Uterus (tissue), 3 donors: ENCODE measurements at regions not wholly inside any gene's neighbourhood (a gene's known extent, or its start where the extent isn't known, plus 50 kb on each side); places are given as distances from the start of the nearest gene placed in this dataset.

Experiments
- DNase-seq, 2 donors: peaks; one replicate each; pipeline ENCODE4 v3.0.0-alpha.2; 2019 to 2020
- H3K27ac ChIP-seq, 2 donors: fragments of 200-600 bp; sonication (generic); 1 replicate in 1 of 2; 2 replicates in 1 of 2; pipeline ENCODE4 v1.5.1; 2016 to 2018
- H3K27me3 ChIP-seq, 2 donors: fragments of 200-600 bp; sonication (generic); one replicate each; pipeline ENCODE4 v1.5.1; 2018 to 2019; ENCODE audit warnings: control low read depth in 1 of 2
- H3K36me3 ChIP-seq, 2 donors: fragments of 200-600 bp; sonication (generic); one replicate each; pipeline ENCODE4 v1.5.1; 2019; ENCODE audit warnings: control low read depth in 1 of 2
- H3K4me1 ChIP-seq, 2 donors: fragments of 200-600 bp; sonication (generic); one replicate each; pipeline ENCODE4 v1.5.1; 2018 to 2019; ENCODE audit warnings: control low read depth in 1 of 2
- H3K4me3 ChIP-seq, 2 donors: fragments of 200-600 bp; sonication (generic); 1 replicate in 1 of 2; 2 replicates in 1 of 2; pipeline ENCODE4 v1.5.1; 2018 to 2019; ENCODE audit warnings: mild to moderate bottlenecking in 1 of 2
- H3K9me3 ChIP-seq, 2 donors: fragments of 200-600 bp; sonication (generic); one replicate each; pipeline ENCODE4 v1.5.1; 2019; ENCODE audit warnings: control low read depth in 1 of 2
- POLR2A ChIP-seq, 2 donors: fragments of 450-650 bp; IDR thresholded peaks; one replicate each; pipeline ENCODE4 v1.6.1; 2016; ENCODE audit warnings: antibody characterized with exemption in 2 of 2, mild to moderate bottlenecking in 1 of 2, moderate library complexity in 1 of 2
- intact Hi-C: fragments of 100-400 bp; cut with DNase I; formaldehyde crosslinking; loops from one replicate; pipeline ENCODE4 v1.15.1; 2023; ENCODE audit warnings: low total_unique reads
- TF ChIP-seq, protein P1 (sequence below), 4 experiments: fragments of 200-600 bp in 2 of 4; fragments of 450-650 bp in 2 of 4; sonication (generic) in 2 of 4; IDR thresholded peaks; one replicate each; pipeline ENCODE4 v1.5.1; 2016 to 2019; ENCODE audit warnings: antibody characterized with exemption in 4 of 4, mild to moderate bottlenecking in 2 of 4, moderate library complexity in 1 of 4
- donor health status: DM: yes; HTN: yes; CAD: no.

- peak overlapping the region in 1 of 2 donors; percentile 99 for H3K27ac ChIP-seq
These were observed 77.2 kb upstream of the ZBED5 start for GRCh38 chr11:10935015-10935559.

DNA sequence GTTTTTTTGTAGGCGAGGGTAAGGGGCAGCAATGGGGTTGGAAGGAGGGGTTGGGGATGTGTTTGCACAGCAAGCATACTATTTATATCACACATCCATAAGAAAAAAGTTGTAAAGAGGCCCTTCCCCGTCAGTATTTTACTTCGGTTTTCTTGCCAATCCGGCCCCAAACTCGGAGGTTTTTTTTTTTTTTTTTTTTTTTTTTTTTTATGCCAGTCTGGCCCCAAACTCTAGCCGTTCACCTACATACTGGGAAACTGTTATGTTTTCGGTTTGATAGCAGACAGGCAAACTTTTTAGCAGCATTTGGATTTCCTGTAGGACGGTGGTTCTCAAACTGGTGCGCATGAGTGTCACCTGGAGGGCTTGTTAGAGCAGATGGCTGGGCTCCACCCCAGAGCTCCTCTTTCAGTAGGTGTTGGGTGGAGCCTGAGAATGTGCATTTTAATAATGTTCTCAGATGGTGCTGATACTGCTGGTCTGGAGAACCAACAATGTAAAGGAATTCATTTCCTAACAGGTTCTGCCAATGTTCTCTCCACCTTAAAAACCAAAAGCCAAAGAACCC, 76.5 kb upstream of the ZBED5 start:
- Histone ChIP-seq H3K36me3 (no peaks in the 10 kb centered on the region), H3K4me1 (no peaks in the 10 kb centered on the region), H3K27ac (peak overlapping the region; percentile 91 to 99), H3K27me3 (no peaks in the 10 kb centered on the region), H3K4me3 (peak overlapping the region; percentile 41 to 42), H3K9me3 (no peaks in the 10 kb centered on the region)
- TF ChIP-seq, protein P1, sequence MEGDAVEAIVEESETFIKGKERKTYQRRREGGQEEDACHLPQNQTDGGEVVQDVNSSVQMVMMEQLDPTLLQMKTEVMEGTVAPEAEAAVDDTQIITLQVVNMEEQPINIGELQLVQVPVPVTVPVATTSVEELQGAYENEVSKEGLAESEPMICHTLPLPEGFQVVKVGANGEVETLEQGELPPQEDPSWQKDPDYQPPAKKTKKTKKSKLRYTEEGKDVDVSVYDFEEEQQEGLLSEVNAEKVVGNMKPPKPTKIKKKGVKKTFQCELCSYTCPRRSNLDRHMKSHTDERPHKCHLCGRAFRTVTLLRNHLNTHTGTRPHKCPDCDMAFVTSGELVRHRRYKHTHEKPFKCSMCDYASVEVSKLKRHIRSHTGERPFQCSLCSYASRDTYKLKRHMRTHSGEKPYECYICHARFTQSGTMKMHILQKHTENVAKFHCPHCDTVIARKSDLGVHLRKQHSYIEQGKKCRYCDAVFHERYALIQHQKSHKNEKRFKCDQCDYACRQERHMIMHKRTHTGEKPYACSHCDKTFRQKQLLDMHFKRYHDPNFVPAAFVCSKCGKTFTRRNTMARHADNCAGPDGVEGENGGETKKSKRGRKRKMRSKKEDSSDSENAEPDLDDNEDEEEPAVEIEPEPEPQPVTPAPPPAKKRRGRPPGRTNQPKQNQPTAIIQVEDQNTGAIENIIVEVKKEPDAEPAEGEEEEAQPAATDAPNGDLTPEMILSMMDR (IDR thresholded peaks at IDR 0.05), result no peak
- TF ChIP-seq POLR2A (IDR thresholded peaks at IDR 0.05), result no peak
- intact Hi-C loops, result loop anchor here (5.0 to 10.0 kb wide), 3 partner anchors 88 to 850 kb away; partner anchors contain the start of gene GALNT18
- DNase-seq, result no peak

More at GRCh38 chr11:10935015-10935559, 77.2 kb upstream of the ZBED5 start:
- Histone ChIP-seq H3K27me3 (no peaks in the 10 kb centered on the region), H3K4me1 (no peaks in the 10 kb centered on the region), H3K36me3 (no peaks in the 10 kb centered on the region), H3K4me3 (no peak overlapping the region), H3K9me3 (no peaks in the 10 kb centered on the region)
- no peak for DNase-seq
- intact Hi-C loops, result loop anchor here (10.0 kb wide), 2 partner anchors 690 to 850 kb away; partner anchors contain the start of gene GALNT18
- TF ChIP-seq POLR2A (IDR thresholded peaks at IDR 0.05), result no peak
- TF ChIP-seq, protein P1 (IDR thresholded peaks at IDR 0.05), result no peak

GRCh38 chr11:10933455-10934292, 75.8 kb upstream of the ZBED5 start:
- peak overlapping the region; percentile 41 to 42 for H3K4me3 ChIP-seq
- H3K27ac ChIP-seq, result peak overlapping the region; percentile 91 to 99
- H3K36me3 ChIP-seq, result no peaks in the 10 kb centered on the region
- intact Hi-C loops, result loop anchor here (5.0 to 10.0 kb wide), 3 partner anchors 89 to 851 kb away; partner anchors contain the start of gene GALNT18
- DNase-seq, result peak; percentile 90 to 94
- no peaks in the 10 kb centered on the region for H3K4me1 ChIP-seq
- no peaks in the 10 kb centered on the region for H3K27me3 ChIP-seq
- H3K9me3 ChIP-seq, result no peaks in the 10 kb centered on the region
- TF ChIP-seq POLR2A (IDR thresholded peaks at IDR 0.05), result peak in 1 of 2 donors; percentile 44
- TF ChIP-seq, protein P1 (IDR thresholded peaks at IDR 0.05), result peak; percentile 91 to 97 (median 95)

DNA sequence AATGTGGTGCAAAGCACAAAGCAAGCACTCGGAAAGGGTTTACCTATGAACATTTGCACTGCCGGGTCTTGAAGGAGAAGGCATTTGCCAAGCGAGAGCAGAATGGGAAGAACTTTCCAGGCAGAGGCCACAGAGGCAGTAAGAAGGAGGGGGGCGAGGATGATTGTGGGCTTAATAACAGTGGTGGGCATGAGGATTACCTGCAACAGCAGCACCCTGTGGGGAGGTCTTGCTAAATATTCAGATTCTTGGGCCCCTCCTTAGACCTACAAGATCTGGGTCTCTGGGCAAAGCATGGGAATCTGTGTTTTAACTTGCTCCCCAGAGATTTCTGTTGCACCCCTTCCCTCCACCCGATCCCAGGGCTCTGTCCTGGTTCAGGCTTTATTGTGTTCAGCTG, 75.1 kb upstream of the ZBED5 start:
- Histone ChIP-seq H3K27me3 (no peaks in the 10 kb centered on the region), H3K9me3 (no peaks in the 10 kb centered on the region), H3K36me3 (no peaks in the 10 kb centered on the region), H3K27ac (peak overlapping the region; percentile 98 to 99), H3K4me1 (no peaks in the 10 kb centered on the region), H3K4me3 (no peak overlapping the region)
- DNase-seq, result no peak
- TF ChIP-seq POLR2A (IDR thresholded peaks at IDR 0.05), result no peak
- intact Hi-C loops, result loop anchor here (5.0 to 10.0 kb wide), 3 partner anchors 89 to 852 kb away; partner anchors contain the start of gene GALNT18

DNA sequence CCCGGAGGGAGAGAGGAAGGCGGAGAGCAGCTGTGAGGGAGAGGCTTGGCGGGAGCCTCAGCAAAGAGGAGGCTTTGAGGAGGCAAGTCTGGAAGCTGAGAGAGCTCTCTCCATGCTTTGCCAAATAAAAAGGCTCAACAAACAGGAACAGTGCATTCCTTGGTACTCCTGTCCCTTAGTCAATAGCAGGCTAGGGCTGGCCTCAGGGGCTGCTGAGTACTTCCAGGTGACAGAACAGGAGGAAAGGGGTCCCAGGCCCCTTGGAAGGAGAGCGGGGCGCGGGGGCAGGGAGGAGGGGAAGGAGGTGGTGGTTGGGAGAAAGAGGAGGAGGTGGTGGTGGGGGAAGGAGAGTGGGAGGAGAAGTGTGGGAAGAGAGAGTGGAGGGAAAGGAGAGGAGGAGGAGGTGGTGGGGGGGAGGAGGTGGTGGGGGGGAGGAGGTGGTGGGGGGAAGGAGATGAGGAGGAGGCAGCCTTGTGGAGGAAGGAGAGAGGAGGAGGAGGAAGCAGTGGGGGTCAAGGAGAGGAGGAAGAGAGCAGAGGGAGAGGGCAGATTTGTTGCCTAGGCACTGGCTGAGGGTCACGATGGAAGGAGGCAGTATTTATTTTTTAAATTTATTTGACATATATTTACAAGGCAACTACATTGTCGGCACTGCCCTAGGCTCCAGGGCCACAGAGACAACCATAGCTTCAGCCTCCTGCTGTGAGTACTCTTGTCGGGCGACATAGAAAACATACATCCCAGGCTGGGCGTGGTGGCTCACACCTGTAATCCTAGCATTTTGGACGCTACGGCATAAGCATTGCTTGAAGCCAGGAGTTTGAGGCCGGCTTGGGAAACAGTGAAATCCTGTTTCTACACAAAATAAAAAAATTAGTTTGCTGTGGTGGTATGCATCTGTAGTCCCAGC, 74.2 kb upstream of the ZBED5 start:
- no peaks in the 10 kb centered on the region for H3K4me1 ChIP-seq
- no peaks in the 10 kb centered on the region for H3K36me3 ChIP-seq
- H3K27me3 ChIP-seq, result no peaks in the 10 kb centered on the region
- H3K4me3 ChIP-seq, result peak overlapping the region; percentile 52 to 56
- intact Hi-C loops, result loop anchor here (5.0 to 10.0 kb wide), 3 partner anchors 90 to 853 kb away; partner anchors contain the start of gene GALNT18
- TF ChIP-seq, protein P1 (IDR thresholded peaks at IDR 0.05), result no peak
- TF ChIP-seq POLR2A (IDR thresholded peaks at IDR 0.05), result no peak
- peak overlapping the region; percentile 98 to 99 for H3K27ac ChIP-seq
- no peaks in the 10 kb centered on the region for H3K9me3 ChIP-seq
- peak; percentile 67 to 68 for DNase-seq
